ENCODE measurements at regions not wholly inside any gene's neighbourhood (a gene's known extent, or its start where the extent isn't known, plus 50 kb on each side); places are given as distances from the start of the nearest gene placed in this dataset.

- TF ChIP-seq POU2F2 (IDR thresholded peaks at IDR 0.05; ENCODE audit: borderline replicate concordance, low read depth, low read length) (no peak), POLR2AphosphoS2 (IDR thresholded peaks at IDR 0.05; ENCODE audit: low read depth, low read length) (no peak)
Measured at GRCh38 chr20:6524305-6524704, 243.2 kb upstream of the BMP2 start (continued).

DNA sequence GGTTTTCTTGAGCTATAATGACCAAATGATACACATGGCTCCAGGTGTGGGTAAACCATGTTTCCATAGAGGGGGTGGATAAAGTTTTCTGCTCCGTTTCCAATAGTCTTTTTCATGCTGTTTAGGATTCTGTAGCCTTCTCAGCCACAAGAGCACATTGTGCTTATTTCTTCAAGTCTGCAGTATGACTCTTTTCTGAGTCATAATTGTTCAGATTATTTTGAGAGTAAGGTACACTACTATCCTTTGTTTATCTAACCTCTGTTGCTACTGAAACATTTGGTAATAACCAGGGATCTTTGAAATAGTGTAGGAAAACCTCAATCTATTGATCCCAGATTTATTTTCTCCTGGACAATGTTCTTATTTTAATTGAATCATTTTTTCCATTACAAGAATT lies 247.9 kb upstream of the BMP2 start:
- SMC1A ChIA-PET (ENCODE audit: uncharacterized antibody, unreplicated experiment) = no interaction called here
- no peak for ATAC-seq
- no TSS peak for BruUV-seq (replicated peaks)
- 0% methylated on average over 1 of the region's 1 CpG for WGBS (ENCODE audit: insufficient coverage, insufficient replicate concordance, low lambda C conversion rate, missing lambda C conversion rate)
- RAD21 ChIA-PET (ENCODE audit: unreplicated experiment) = no interaction called here
- in situ Hi-C loops (cut with MboI) (no loop called here), intact Hi-C loops (cut with micrococcal nuclease; ENCODE audit: unreplicated experiment) (no loop called here)
- no peak overlapping the region for H3K9ac ChIP-seq (ENCODE audit: control insufficient read depth, insufficient read depth, low read length)
- no peak overlapping the region for H2AFZ ChIP-seq (ENCODE audit: control insufficient read depth, low read depth, low read length)
- FAIRE-seq = no peak
- no peak for DNase-seq (ENCODE audit: low read depth, low spot score)
- no peak overlapping the region for H3K4me2 ChIP-seq (ENCODE audit: control insufficient read depth, insufficient read depth)
- no peak overlapping the region for H3K27ac ChIP-seq (ENCODE audit: control insufficient read depth, insufficient read depth)
- no peaks in the 10 kb centered on the region for H4K20me1 ChIP-seq (ENCODE audit: control insufficient read depth, insufficient read depth)
- TF ChIP-seq DPF2 (IDR thresholded peaks at IDR 0.05) (no peak), MXI1 (IDR thresholded peaks at IDR 0.05; ENCODE audit: low read depth, low read length) (no peak), MEF2B (IDR thresholded peaks at IDR 0.05; ENCODE audit: partially characterized antibody, poor library complexity, severe bottlenecking) (no peak), ZBED1 (IDR thresholded peaks at IDR 0.05; ENCODE audit: borderline replicate concordance) (no peak), SIN3A (IDR thresholded peaks at IDR 0.05; ENCODE audit: low read depth, low read length) (no peak), ELK1 (IDR thresholded peaks at IDR 0.05; ENCODE audit: low read depth, low read length) (no peak), FOXM1 (IDR thresholded peaks at IDR 0.05; ENCODE audit: low read depth, low read length) (no peak)
- no peak overlapping the region for H3K4me3 ChIP-seq
- no peaks in the 10 kb centered on the region for H3K9me3 ChIP-seq (replicated peaks; ENCODE audit: control insufficient read depth, insufficient read depth, low read length)
- H3K36me3 ChIP-seq (ENCODE audit: control insufficient read depth in 2 of 2, insufficient read depth in 2 of 2, low read length in 1 of 2) = no peaks in the 10 kb centered on the region
- POLR2A ChIA-PET = no interaction called here
- no peaks in the 10 kb centered on the region for H3K27me3 ChIP-seq (replicated peaks in 1 of 2; ENCODE audit: control insufficient read depth in 2 of 2, insufficient read depth in 2 of 2, low read length in 1 of 2)
- no peaks in the 10 kb centered on the region for H3K4me1 ChIP-seq (ENCODE audit: control insufficient read depth, insufficient read depth, low read length)
- H3K79me2 ChIP-seq (ENCODE audit: control insufficient read depth, insufficient read depth, low read length) = no peaks in the 10 kb centered on the region
- CTCF ChIA-PET = no interaction called here

All from GM12878 (cell line).